NOMO-1 treated with dmso at 0.1 percent for 144 hours (cell line): ENCODE measurements at regions not wholly inside any gene's neighbourhood (a gene's known extent, or its start where the extent isn't known, plus 50 kb on each side); places are given as distances from the start of the nearest gene placed in this dataset.

ENCODE experiments used
- DNase-seq: peaks from one replicate; lab custom pipeline; 2025; ENCODE audit not compliant: unreplicated experiment; lab: John Stamatoyannopoulos, UW

- no peak for DNase-seq
Observed at GRCh38 chr4:96895826-96896225, 1055.9 kb downstream of the PDHA2 start.

- DNase-seq: no peak
Observed at GRCh38 chr4:96912716-96913115, 1072.8 kb downstream of the PDHA2 start.

- no peak for DNase-seq
Observed at GRCh38 chr4:96913441-96914080, 1073.7 kb downstream of the PDHA2 start.

GRCh38 chr4:96916711-96917110, 1076.8 kb downstream of the PDHA2 start:
- no peak for DNase-seq

- no peak for DNase-seq
Observed at GRCh38 chr4:96936886-96937285, 1097.0 kb downstream of the PDHA2 start.

GRCh38 chr4:96946552-96946951, 1106.7 kb downstream of the PDHA2 start:
- DNase-seq: no peak

GRCh38 chr4:96952610-96953009, 1112.7 kb downstream of the PDHA2 start:
- DNase-seq: no peak

- no peak for DNase-seq
Observed at GRCh38 chr4:96955226-96955625, 1115.3 kb downstream of the PDHA2 start.

GRCh38 chr4:96955691-96956090, 1115.8 kb downstream of the PDHA2 start:
- no peak for DNase-seq

- DNase-seq: no peak
Observed at GRCh38 chr4:96969455-96969854, 1129.6 kb downstream of the PDHA2 start.

GRCh38 chr4:96972920-96973319, 1133.0 kb downstream of the PDHA2 start:
- no peak for DNase-seq

- no peak for DNase-seq
Observed at GRCh38 chr4:96974295-96974694, 1134.4 kb downstream of the PDHA2 start.

- no peak for DNase-seq
Observed at GRCh38 chr4:96983830-96984229, 1143.9 kb downstream of the PDHA2 start.

- no peak for DNase-seq
Observed at GRCh38 chr4:96986816-96987215, 1146.9 kb downstream of the PDHA2 start.

- DNase-seq: no peak
Observed at GRCh38 chr4:96991083-96991482, 1151.2 kb downstream of the PDHA2 start.

- DNase-seq: no peak
Observed at GRCh38 chr4:96992443-96992842, 1150.8 kb downstream of the STPG2 start.

GRCh38 chr4:96993560-96993959, 1149.7 kb downstream of the STPG2 start:
- DNase-seq: no peak

- DNase-seq: no peak
Observed at GRCh38 chr4:97003715-97004114, 1139.6 kb downstream of the STPG2 start.

GRCh38 chr4:97013309-97013708, 1130.0 kb downstream of the STPG2 start:
- no peak for DNase-seq

- no peak for DNase-seq
Observed at GRCh38 chr4:97013711-97014110, 1129.6 kb downstream of the STPG2 start.

GRCh38 chr4:97015301-97015700, 1128.0 kb downstream of the STPG2 start:
- no peak for DNase-seq

GRCh38 chr4:97016186-97016907, 1126.9 kb downstream of the STPG2 start:
- no peak for DNase-seq
